Transverse colon (tissue), 4 donors: ENCODE measurements at regions not wholly inside any gene's neighbourhood (a gene's known extent, or its start where the extent isn't known, plus 50 kb on each side); places are given as distances from the start of the nearest gene placed in this dataset.

ENCODE experiments used
- DNase-seq: peaks from one replicate; pipeline ENCODE4 v3.0.0-alpha.2; 2019
- H3K27ac ChIP-seq, 4 donors: fragments of 200-600 bp; sonication (generic); 2 replicates each; pipeline ENCODE4 v1.5.1; 2016 to 2018; ENCODE audit warnings: inconsistent platforms in 4 of 4
- H3K27me3 ChIP-seq: fragments of 200-600 bp; sonication (generic); 2 replicates; pipeline ENCODE4 v1.5.1; 2017; ENCODE audit warnings: inconsistent platforms
- H3K36me3 ChIP-seq, 4 donors: fragments of 200-600 bp; sonication (generic); 2 replicates each; pipeline ENCODE4 v1.5.1; 2017 to 2019; ENCODE audit warnings: inconsistent platforms in 4 of 4
- H3K4me1 ChIP-seq, 4 donors: fragments of 200-600 bp; sonication (generic); 2 replicates each; pipeline ENCODE4 v1.5.1; 2017 to 2020; ENCODE audit warnings: inconsistent platforms in 4 of 4
- H3K4me3 ChIP-seq, 4 donors: fragments of 200-600 bp; sonication (generic); 1 replicate in 1 of 4; 2 replicates in 3 of 4; pipeline versions ENCODE4 v1.5.1 to v1.6.1; 2017 to 2019; ENCODE audit warnings: inconsistent platforms in 4 of 4
- H3K9me3 ChIP-seq, 2 donors: fragments of 200-600 bp; sonication (generic); 2 replicates each; pipeline ENCODE4 v1.5.1; 2017 to 2019; ENCODE audit warnings: inconsistent platforms in 2 of 2
- CTCF ChIP-seq, 5 experiments: fragments of 200-600 bp in 3 of 5; fragments of 450-650 bp in 2 of 5; sonication (generic) in 3 of 5; IDR thresholded peaks; 1 replicate in 2 of 5; 2 replicates in 3 of 5; pipeline ENCODE4 v1.5.1; 2016 to 2017; ENCODE audit warnings: antibody characterized with exemption in 5 of 5, inconsistent platforms in 3 of 5, mild to moderate bottlenecking in 2 of 5, moderate library complexity in 1 of 5
- EP300 ChIP-seq: sonication (generic); formaldehyde crosslinking; IDR thresholded peaks from one replicate; pipeline ENCODE4 v1.6.1; 2017; ENCODE audit warnings: antibody characterized with exemption, low read depth
- POLR2A ChIP-seq: fragments of 450-650 bp; IDR thresholded peaks from one replicate; pipeline ENCODE4 v1.6.1; 2016; ENCODE audit warnings: antibody characterized with exemption, mild to moderate bottlenecking, moderate library complexity
- POLR2AphosphoS5 ChIP-seq, 3 donors: sonication (generic); formaldehyde crosslinking; IDR thresholded peaks; one replicate each; pipeline ENCODE4 v1.6.1; 2016; ENCODE audit warnings: antibody characterized with exemption in 3 of 3
- WGBS, 2 donors: methylation state at CpG; one replicate each; pipeline ENCODE4 v1.1.5; 2018; ENCODE audit warnings: low coverage in 1 of 2; 5-methylcytosine and 5-hydroxymethylcytosine counted together
- in situ Hi-C, 4 donors: fragments of 200-750 bp; cut with MboI; loops; one replicate each; pipeline versions ENCODE4 v1.15.0 to v1.15.1; 2017; ENCODE audit warnings: low sequenced_read_pairs in 3 of 4, low pct_ligation_motif_present in 1 of 4, low pct_unique_long_range_greater_than_20kb in 1 of 4
- intact Hi-C: fragments of 100-400 bp; cut with DNase I; formaldehyde crosslinking; loops from one replicate; pipeline ENCODE4 v1.15.1; 2023; ENCODE audit warnings: low total_unique reads

DNA sequence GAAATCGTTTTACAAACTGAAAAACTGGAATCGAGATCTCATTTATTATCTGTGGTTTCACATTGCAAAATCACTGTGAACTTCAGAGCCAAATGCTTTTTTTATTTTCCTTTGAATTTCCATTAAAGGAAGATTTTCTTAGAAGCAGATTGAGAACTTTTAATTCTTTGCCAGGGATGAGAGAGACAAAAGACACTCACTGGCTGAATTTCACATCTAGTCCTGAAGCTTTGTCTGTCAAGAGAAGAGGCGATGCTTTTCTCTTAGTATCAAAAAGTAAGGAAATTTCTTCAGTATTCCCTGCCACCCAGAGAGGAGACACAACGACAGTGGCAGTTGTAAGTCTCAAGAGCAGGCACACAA is 141.8 kb downstream of the TMEM200A start:
- H3K4me3 ChIP-seq = no peak overlapping the region
- H3K36me3 ChIP-seq = no peaks in the 10 kb centered on the region
- intact Hi-C loops (no loop called here), in situ Hi-C loops (no loop called here)
- no peaks in the 10 kb centered on the region for H3K27me3 ChIP-seq
- no peak overlapping the region for H3K27ac ChIP-seq
- 57 to 60% methylated on average over 4 of the region's 4 CpGs for WGBS, 2 donors
- no peaks in the 10 kb centered on the region for H3K9me3 ChIP-seq
- DNase-seq = no peak
- TF ChIP-seq POLR2AphosphoS5 (IDR thresholded peaks at IDR 0.05) = no peak
- no peak for TF ChIP-seq EP300
- TF ChIP-seq CTCF (IDR thresholded peaks at IDR 0.05) = no peak
- no peak for TF ChIP-seq POLR2A
- no peaks in the 10 kb centered on the region for H3K4me1 ChIP-seq

- WGBS, 2 donors = 15 to 25% methylated on average over 2 to 3 of the region's 3 CpGs
- peak; percentile 9 for DNase-seq
- no peak overlapping the region for H3K4me3 ChIP-seq
- TF ChIP-seq CTCF (IDR thresholded peaks at IDR 0.05) (no peak), POLR2AphosphoS5 (IDR thresholded peaks at IDR 0.05) (peak in 1 of 3 donors; percentile 7)
- no peaks in the 10 kb centered on the region for H3K27me3 ChIP-seq
- in situ Hi-C loops = no loop called here
- no peaks in the 10 kb centered on the region for H3K9me3 ChIP-seq
- H3K4me1 ChIP-seq = peaks cover 0 to 4% (median 0%) of the 10 kb centered on the region in 4 donors
- H3K36me3 ChIP-seq = no peaks in the 10 kb centered on the region
- intact Hi-C loops = no loop called here
- H3K27ac ChIP-seq = no peak overlapping the region
Measured at GRCh38 chr6:130513770-130514169, 148.0 kb downstream of the TMEM200A start.

DNA sequence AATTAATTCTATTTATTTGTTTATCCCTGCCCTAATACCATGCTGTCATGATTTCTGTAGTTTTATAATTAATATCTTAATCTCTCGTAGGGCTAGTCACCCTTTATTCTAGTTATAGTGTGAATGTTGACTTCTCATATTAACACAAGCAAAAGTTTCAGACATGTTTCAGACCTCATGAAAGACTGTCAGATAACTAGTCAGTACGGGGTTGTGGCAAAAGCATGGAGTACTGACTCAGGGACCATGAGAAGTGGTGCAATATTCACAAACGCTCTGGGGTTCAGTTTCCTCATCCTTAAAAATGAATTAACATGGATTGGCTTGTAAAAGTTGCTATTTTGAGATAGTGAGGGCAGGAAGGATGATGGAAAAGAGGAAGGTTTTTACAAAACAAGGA is 148.9 kb downstream of the TMEM200A start:
- no peak for TF ChIP-seq CTCF (IDR thresholded peaks at IDR 0.05)
- TF ChIP-seq POLR2AphosphoS5 (IDR thresholded peaks at IDR 0.05) = no peak
- no peak for TF ChIP-seq POLR2A
- H3K9me3 ChIP-seq = no peaks in the 10 kb centered on the region
- peaks cover 0 to 4% (median 0%) of the 10 kb centered on the region in 4 donors for H3K4me1 ChIP-seq
- no peaks in the 10 kb centered on the region for H3K27me3 ChIP-seq
- DNase-seq = no peak
- intact Hi-C loops = no loop called here
- H3K27ac ChIP-seq = no peak overlapping the region
- H3K4me3 ChIP-seq = no peak overlapping the region
- in situ Hi-C loops = no loop called here
- no peaks in the 10 kb centered on the region for H3K36me3 ChIP-seq
- WGBS, 2 donors = 72 to 80% methylated on average over 3 of the region's 3 CpGs

- in situ Hi-C loops (no loop called here), intact Hi-C loops (no loop called here)
- Histone ChIP-seq H3K4me3 (no peak overlapping the region), H3K27ac (no peak overlapping the region), H3K36me3 (no peaks in the 10 kb centered on the region), H3K27me3 (no peaks in the 10 kb centered on the region), H3K4me1 (peaks cover 0 to 4% (median 0%) of the 10 kb centered on the region in 4 donors), H3K9me3 (no peaks in the 10 kb centered on the region)
- DNase-seq = no peak
- TF ChIP-seq CTCF (IDR thresholded peaks at IDR 0.05) = no peak
- TF ChIP-seq POLR2AphosphoS5 (IDR thresholded peaks at IDR 0.05) = no peak
- TF ChIP-seq POLR2A = no peak
- no peak for TF ChIP-seq EP300
- WGBS, 2 donors = 78 to 80% methylated on average over 4 of the region's 4 CpGs
Measured at GRCh38 chr6:130515306-130515705, 149.5 kb downstream of the TMEM200A start.
